Stimulated activated CD8-positive, alpha-beta memory T cell treated with anti-CD3 and anti-CD28 coated beads, Interleukin-4, amount 100 ng/mL, for 24 hours (primary cell): ENCODE measurements at regions not wholly inside any gene's neighbourhood (a gene's known extent, or its start where the extent isn't known, plus 50 kb on each side); places are given as distances from the start of the nearest gene placed in this dataset.

Experiments
- DNase-seq: peaks from one replicate; pipeline ENCODE4 v3.0.0-alpha.2; 2020; ENCODE audit warnings: low read depth

DNA sequence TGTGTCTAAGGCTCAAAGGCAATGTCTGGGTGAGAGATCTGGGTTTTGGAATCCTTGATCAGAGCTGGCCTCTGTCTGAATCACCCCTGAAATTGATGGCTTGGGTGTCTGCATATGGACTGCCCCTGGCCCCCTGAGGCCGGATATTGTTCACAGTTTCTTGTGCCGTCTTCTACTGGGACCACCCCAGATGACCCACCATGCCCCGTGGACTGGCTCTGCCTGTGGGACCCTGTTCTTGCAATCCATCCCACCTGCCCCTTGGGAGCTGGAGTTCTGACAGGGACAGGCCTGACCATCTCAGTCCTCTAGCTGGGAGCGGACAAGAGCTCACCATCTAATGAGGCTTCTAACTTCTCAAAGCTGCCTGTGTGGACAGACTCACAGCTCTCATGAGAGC lies 119.9 kb downstream of the FAM43A start:
- no peak for DNase-seq

GRCh38 chr3:194806991-194807630 lies 121.4 kb downstream of the FAM43A start:
- no peak for DNase-seq

- DNase-seq = no peak
These were observed 123.0 kb downstream of the FAM43A start for GRCh38 chr3:194808640-194809097.

DNA sequence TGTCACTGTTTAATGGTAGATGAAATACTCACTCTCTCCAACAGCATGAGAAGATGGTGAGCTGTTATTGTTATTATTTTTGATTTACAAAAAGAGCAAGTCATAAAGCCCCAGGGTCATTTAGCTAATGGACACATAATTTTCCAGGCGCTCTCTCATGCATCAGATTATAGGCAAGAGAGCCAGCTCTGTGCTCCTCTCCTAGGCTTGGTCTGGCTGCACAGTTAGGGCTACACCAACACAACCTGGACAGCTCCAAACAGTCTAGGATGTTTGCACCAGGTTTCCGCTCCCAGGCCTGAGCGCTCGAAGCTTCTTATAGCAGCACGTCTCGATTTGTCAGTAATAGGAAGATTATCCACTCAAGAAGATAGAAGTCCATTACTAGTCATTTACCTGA lies 123.7 kb downstream of the FAM43A start:
- DNase-seq = no peak

- DNase-seq = no peak
These were observed 124.4 kb downstream of the FAM43A start for GRCh38 chr3:194810076-194810475.

DNA sequence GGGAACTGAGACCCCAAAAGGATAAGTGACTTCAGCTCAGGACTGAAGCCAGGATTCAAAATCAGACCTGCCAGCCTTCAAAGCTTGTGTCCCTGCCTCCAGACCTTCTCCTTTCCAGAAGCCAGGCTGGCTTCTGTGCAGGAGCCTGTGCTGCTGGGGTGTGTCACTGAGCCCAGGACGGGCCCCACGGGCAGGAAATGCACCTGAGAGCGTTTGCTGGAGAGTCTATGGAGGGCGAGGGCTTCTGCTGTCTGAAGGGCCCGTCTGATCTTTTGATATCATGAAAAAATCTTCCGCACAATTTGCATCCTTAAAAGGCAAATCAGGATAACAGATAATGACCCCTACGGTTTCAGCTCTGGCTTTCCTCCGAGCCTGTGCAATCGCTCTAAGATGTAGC lies 125.4 kb downstream of the FAM43A start:
- no peak for DNase-seq

DNA sequence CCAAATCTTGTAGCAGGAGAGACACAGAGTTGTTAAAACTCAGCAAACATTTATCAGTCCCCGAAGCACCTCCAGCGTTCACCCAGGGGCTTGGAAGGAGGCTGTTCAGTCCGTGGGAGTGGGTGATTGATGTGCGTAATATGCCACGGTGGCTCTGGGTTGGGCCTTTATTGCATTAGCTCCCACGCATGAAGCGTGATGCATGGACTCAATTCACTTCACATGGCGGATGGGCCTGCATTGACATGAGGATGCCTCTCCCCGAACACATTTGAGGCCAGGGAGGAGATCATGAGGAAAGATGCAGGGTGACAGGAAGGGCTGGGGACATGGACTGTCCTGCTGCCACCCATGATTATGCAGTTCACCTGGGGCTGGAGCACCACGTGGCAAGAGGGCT lies 126.5 kb downstream of the FAM43A start:
- DNase-seq = no peak

DNA sequence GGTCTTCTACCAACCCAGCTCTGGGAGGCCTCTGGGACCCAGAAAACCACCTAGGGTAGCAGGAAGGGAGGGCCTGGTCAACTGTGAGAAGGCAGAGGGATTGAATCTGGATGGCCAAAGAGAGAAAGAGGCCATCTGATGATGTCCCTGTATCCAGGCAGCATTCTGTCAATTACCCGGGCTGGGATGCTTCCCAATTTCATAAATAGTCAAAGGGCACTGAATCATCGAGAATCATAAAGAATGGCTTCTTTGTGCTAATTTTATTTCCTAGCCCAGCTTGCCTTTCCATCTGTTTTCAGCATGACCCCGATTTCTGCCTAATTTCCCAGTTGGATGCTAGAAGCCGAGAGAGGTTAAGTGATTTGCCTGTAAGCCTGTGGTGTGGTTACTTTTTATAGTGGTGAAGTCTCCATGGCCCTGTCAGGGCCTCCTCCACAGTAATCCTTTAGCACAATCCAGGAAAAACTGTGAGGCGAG lies 129.2 kb downstream of the FAM43A start:
- no peak for DNase-seq

- DNase-seq = no peak
These were observed 131.3 kb downstream of the FAM43A start for GRCh38 chr3:194816748-194817591.

- DNase-seq = no peak
These were observed 131.9 kb downstream of the FAM43A start for GRCh38 chr3:194817592-194817930.

- DNase-seq = no peak
These were observed 132.3 kb downstream of the FAM43A start for GRCh38 chr3:194817936-194818335.

DNA sequence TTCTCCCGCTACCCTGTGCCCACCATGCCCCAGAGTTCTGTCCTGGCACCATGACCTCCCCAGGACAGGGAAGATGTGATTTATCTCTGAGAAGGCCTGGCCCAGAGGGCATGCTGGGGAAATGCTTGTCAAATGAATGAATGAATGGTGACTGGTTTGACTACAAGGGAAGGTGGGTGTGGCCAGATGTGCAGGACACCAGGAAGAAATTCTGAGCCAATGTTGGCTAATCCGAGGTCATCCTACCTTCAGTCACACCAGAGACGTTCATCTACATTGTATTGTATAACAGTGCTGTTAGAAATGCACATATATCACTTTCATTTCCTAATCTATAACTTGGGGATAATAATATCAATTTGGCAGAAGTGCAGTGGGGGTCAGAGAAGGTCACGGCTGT lies 138.4 kb downstream of the FAM43A start:
- DNase-seq = no peak

DNA sequence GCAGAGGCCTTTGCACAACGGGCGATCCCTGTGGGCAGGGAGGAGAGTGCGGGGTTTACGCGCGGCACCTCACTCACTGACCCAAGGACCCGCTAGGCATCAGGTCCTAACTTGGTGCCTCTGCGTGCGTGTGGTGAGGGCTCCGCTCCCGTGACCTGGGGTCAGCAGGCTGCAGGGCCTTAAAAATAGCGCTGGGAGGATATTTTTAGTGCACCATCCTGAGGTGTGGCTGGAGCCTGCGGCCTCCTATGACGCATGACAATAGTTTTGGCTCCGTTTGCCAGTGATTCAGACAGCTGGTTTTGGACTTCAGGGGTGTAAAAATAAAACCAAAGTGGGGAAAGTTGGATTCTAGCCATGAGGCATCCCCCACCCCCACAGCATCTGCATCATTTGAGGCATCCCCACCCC lies 139.0 kb downstream of the FAM43A start:
- DNase-seq = no peak

DNA sequence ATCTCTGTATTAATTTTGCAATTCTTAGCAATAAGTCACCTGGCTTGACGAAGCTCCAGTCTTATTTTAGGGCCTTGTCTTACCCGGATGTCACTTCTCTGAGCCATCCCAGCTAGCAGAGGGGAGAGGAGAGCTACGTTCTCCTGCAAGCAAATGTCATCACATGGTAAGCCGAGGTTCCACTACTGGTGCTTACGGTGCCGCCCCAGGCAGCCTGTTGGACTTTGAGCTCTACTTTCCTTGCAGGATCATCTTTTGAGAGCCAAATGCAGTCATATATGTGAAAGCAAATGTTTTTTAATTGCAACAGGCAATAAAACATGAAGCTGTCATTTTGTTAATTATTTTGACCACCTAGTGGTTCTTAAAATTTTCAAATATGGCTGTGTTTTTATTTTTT lies 140.9 kb downstream of the FAM43A start:
- no peak for DNase-seq

DNA sequence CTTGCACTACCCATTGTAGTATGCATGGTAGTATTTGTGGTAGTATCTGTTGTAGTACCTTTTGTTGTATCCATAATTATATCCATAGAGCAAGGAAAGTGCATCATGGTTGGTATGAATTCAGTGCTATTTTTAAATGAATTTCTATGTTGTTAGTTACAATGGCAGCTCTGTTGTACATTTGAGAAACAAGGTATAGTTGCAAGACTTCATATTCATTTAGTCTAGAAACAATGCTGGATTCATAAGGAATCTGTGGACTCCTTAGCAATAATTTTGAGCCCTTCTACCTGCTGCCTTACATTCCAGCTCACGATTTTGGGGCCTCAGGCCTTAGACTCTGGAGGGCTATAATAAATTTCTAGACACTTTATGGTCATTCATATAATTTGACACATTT lies 141.8 kb downstream of the FAM43A start:
- no peak for DNase-seq

GRCh38 chr3:194828116-194828515 lies 142.4 kb downstream of the FAM43A start:
- no peak for DNase-seq

GRCh38 chr3:194828926-194829325 lies 143.2 kb downstream of the FAM43A start:
- DNase-seq = no peak

GRCh38 chr3:194830401-194830800 lies 144.7 kb downstream of the FAM43A start:
- DNase-seq = no peak

DNA sequence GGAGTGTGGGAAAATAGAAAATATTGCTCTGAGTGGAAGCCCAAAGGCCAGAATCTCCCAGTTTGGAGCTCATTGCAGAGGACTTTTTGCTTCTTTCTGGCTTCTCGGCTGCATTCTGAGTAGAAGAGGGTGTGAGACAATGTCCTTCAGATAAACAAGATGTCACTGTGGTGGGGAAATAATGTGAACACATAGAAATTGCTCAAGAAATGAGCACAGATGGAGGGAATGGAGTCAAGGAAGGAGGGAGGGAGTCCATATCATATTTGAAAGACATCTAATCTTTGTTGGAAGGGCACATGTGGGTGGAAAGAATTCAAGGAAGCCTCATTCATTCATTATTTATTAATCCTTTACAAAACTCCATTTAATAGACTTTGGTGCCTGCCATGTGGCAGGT lies 145.3 kb downstream of the FAM43A start:
- DNase-seq = no peak

- no peak for DNase-seq
These were observed 146.8 kb downstream of the FAM43A start for GRCh38 chr3:194832346-194833104.

GRCh38 chr3:194833114-194833910 lies 147.6 kb downstream of the FAM43A start:
- no peak for DNase-seq

DNA sequence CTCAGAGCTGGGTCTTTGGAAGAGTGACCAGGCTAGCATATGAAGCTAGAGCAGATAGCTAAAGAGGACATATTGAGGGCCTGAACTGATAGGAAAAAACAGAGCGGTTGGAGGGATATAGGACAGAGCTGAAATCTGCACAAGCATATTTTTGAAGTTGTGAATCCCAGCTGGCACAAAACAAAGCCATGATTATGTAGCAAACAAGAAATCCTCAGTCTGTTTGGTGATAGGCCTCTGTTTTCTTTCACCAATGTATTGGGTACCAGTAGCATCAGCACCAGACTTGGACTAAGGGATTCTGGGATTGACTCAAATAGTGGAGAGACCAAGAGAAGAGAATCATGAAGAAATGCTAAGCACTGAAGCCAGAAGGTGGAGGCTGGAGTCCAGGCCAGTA lies 151.0 kb downstream of the FAM43A start:
- no peak for DNase-seq
